HEK293T (cell line): ENCODE measurements at regions not wholly inside any gene's neighbourhood (a gene's known extent, or its start where the extent isn't known, plus 50 kb on each side); places are given as distances from the start of the nearest gene placed in this dataset.

ENCODE experiments used
- CTCF ChIA-PET: fragments of 350-600 bp; formaldehyde crosslinking; extraction: SDS; loops from one replicate; lab custom pipeline; 2021; ENCODE audit warnings: antibody characterized with exemption, inconsistent platforms; lab: Yijun Ruan, JAX
- POLR2A ChIA-PET: fragments of 350-600 bp; formaldehyde crosslinking; extraction: SDS; loops from one replicate; lab custom pipeline; 2020; ENCODE audit warnings: antibody characterized with exemption, inconsistent platforms; lab: Yijun Ruan, JAX
- DNase-seq: peaks from one replicate; pipeline ENCODE4 v3.0.0; 2012; ENCODE audit warnings: mixed read lengths; ENCODE audit errors: extremely low spot score
- ARNT ChIP-seq: fragments of 450-650 bp; IDR thresholded peaks from 2 replicates; pipeline ENCODE4 v1.6.1; 2017; ENCODE audit warnings: mild to moderate bottlenecking
- BHLHE40 ChIP-seq: fragments of 450-650 bp; IDR thresholded peaks from 2 replicates; pipeline ENCODE4 v1.6.1; 2016; ENCODE audit warnings: mild to moderate bottlenecking, moderate library complexity, borderline replicate concordance
- CTBP1 ChIP-seq: fragments of 450-650 bp; IDR thresholded peaks from 2 replicates; pipeline ENCODE4 v1.6.1; 2016; ENCODE audit warnings: borderline replicate concordance
- ELF4 ChIP-seq: fragments of 450-650 bp; IDR thresholded peaks from 2 replicates; pipeline ENCODE4 v1.6.1; 2017; ENCODE audit warnings: antibody characterized with exemption
- FOXA1 ChIP-seq: fragments of 450-650 bp; IDR thresholded peaks from 2 replicates; pipeline ENCODE4 v1.6.1; 2016; ENCODE audit warnings: mild to moderate bottlenecking
- FOXK2 ChIP-seq: fragments of 450-650 bp; IDR thresholded peaks from 2 replicates; pipeline ENCODE4 v1.6.1; 2016; ENCODE audit warnings: mild to moderate bottlenecking
- FOXM1 ChIP-seq: fragments of 450-650 bp; IDR thresholded peaks from 2 replicates; pipeline ENCODE4 v1.6.1; 2017; ENCODE audit warnings: mild to moderate bottlenecking, borderline replicate concordance
- HDGF ChIP-seq: fragments of 450-650 bp; IDR thresholded peaks from 2 replicates; pipeline ENCODE4 v1.6.1; 2017; ENCODE audit warnings: antibody characterized with exemption, borderline replicate concordance
- L3MBTL2 ChIP-seq: fragments of 450-650 bp; conservative IDR thresholded peaks from 2 replicates; pipeline ENCODE4 v1.6.1; 2016; ENCODE audit warnings: mild to moderate bottlenecking
- LEF1 ChIP-seq: fragments of 450-650 bp; IDR thresholded peaks from 2 replicates; pipeline ENCODE4 v1.6.1; 2017; ENCODE audit warnings: mild to moderate bottlenecking, borderline replicate concordance
- NFRKB ChIP-seq: fragments of 450-650 bp; IDR thresholded peaks from 2 replicates; pipeline ENCODE4 v1.6.1; 2016; ENCODE audit warnings: mild to moderate bottlenecking, moderate library complexity
- PKNOX1 ChIP-seq: fragments of 450-650 bp; IDR thresholded peaks from 2 replicates; pipeline ENCODE4 v1.6.1; 2016
- SP1 ChIP-seq: fragments of 450-650 bp; IDR thresholded peaks from 2 replicates; pipeline ENCODE4 v1.6.1; 2017
- SUZ12 ChIP-seq: fragments of 450-650 bp; IDR thresholded peaks from 2 replicates; pipeline ENCODE4 v1.6.1; 2016; ENCODE audit warnings: mild to moderate bottlenecking
- TARDBP ChIP-seq: fragments of 450-650 bp; IDR thresholded peaks from 2 replicates; pipeline ENCODE4 v1.6.1; 2016
- ZNF384 ChIP-seq: fragments of 450-650 bp; IDR thresholded peaks from 2 replicates; pipeline ENCODE4 v1.6.1; 2016

GRCh38 chr1:38301040-38301439 is 254.4 kb upstream of the POU3F1 start:
- DNase-seq, result no peak
- TF ChIP-seq BHLHE40 (no peak), HDGF (no peak), SP1 (no peak), PKNOX1 (no peak)
- CTCF ChIA-PET, result no interaction called here
- POLR2A ChIA-PET, result no interaction called here

DNA sequence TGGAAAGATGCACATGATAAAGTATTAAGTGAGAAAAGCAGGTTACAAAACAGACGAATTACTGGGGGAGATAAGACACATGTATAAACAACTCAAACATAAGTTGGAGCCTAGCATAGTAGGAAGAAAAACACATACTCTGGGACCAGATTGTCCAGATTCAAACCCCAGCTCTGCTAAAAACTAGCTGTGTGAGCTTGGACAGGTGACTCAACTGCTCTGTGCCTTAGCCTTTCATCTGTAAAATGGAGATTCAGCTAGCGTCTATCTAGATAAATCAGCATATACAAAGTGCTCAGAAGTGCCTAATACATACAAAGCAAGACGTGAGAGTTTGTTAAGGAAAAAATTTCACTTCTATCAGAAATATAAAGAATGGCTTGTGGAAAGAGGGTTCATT is 254.0 kb upstream of the POU3F1 start:
- DNase-seq, result no peak
- ChIA-PET CTCF (no interaction called here), POLR2A (no interaction called here)
- TF ChIP-seq NFRKB, result no peak
- TF ChIP-seq SP1, result no peak
- TF ChIP-seq LEF1, result no peak
- TF ChIP-seq HDGF, result no peak
- TF ChIP-seq SUZ12, result no peak
- no peak for TF ChIP-seq ARNT
- TF ChIP-seq PKNOX1, result no peak
- no peak for TF ChIP-seq L3MBTL2
- no peak for TF ChIP-seq ZNF384
- no peak for TF ChIP-seq BHLHE40
- no peak for TF ChIP-seq CTBP1
- no peak for TF ChIP-seq ELF4
- no peak for TF ChIP-seq FOXK2

DNA sequence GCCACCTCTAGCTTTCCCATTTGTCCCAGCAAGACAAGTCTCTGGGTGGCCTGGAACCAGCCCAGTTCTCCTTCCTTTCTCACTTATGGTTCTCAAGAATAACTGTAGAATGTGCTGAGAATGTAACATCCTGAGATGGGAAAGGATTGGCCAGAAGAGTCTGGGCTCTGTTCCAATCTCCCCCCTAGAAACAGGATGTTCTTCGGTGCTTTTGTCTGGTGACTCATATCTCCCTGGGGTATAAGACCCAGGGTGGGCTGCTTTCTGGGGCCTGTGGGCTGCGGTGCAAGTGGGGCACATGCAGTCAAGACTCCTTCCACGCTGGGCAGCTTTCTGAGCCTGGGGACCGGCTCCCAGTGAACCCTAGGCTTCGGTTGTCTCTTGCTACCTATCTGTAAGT is 251.2 kb upstream of the POU3F1 start:
- no peak for DNase-seq
- CTCF ChIA-PET, result no interaction called here
- POLR2A ChIA-PET, result no interaction called here
- TF ChIP-seq ARNT (no peak), ELF4 (no peak), CTBP1 (no peak), NFRKB (no peak), FOXM1 (no peak), FOXK2 (no peak), SP1 (no peak), PKNOX1 (no peak), SUZ12 (no peak), ZNF384 (no peak), TARDBP (no peak), L3MBTL2 (no peak), LEF1 (no peak), HDGF (no peak), BHLHE40 (no peak)

GRCh38 chr1:38297246-38297645 is 250.7 kb upstream of the POU3F1 start:
- no peak for DNase-seq
- no peak for TF ChIP-seq ELF4
- no peak for TF ChIP-seq FOXK2
- TF ChIP-seq PKNOX1, result no peak
- TF ChIP-seq SUZ12, result no peak
- TF ChIP-seq ZNF384, result no peak
- TF ChIP-seq NFRKB, result no peak
- no peak for TF ChIP-seq FOXA1
- no peak for TF ChIP-seq L3MBTL2
- no peak for TF ChIP-seq CTBP1
- TF ChIP-seq LEF1, result no peak
- no peak for TF ChIP-seq SP1
- TF ChIP-seq TARDBP, result no peak
- TF ChIP-seq HDGF, result no peak
- no peak for TF ChIP-seq BHLHE40
- no peak for TF ChIP-seq ARNT
- no peak for TF ChIP-seq FOXM1
- CTCF ChIA-PET, result no interaction called here
- POLR2A ChIA-PET, result no interaction called here

- ChIA-PET CTCF (no interaction called here), POLR2A (no interaction called here)
- no peak for TF ChIP-seq FOXM1
- no peak for TF ChIP-seq FOXK2
- TF ChIP-seq CTBP1, result no peak
- no peak for TF ChIP-seq NFRKB
- TF ChIP-seq LEF1, result no peak
- no peak for TF ChIP-seq BHLHE40
- no peak for TF ChIP-seq L3MBTL2
- no peak for TF ChIP-seq ZNF384
- TF ChIP-seq PKNOX1, result no peak
- TF ChIP-seq SP1, result no peak
- no peak for TF ChIP-seq TARDBP
- TF ChIP-seq ARNT, result no peak
- TF ChIP-seq SUZ12, result no peak
- DNase-seq, result no peak
Measured at GRCh38 chr1:38296047-38296446, 249.5 kb upstream of the POU3F1 start.

DNA sequence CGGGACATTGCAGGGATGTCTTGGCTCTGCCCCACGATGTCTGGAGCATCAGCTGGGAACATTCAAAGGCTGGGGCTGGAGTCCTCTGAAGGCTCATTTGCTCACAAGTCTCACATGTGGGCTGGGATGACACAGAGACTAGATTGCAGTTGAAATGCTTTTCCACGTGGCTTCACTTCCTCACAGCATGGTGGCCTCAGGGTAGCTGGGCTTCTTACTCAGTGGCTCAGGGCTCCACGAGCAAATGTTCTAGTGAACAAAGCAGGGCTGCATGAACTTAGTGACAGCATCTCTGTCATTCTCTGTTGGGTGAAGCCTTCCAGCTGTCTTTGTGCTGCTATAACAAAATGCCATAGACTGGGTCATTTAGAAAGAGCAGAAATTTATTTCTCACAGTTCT is 247.0 kb upstream of the POU3F1 start:
- no peak for TF ChIP-seq L3MBTL2
- no peak for TF ChIP-seq BHLHE40
- TF ChIP-seq PKNOX1, result no peak
- TF ChIP-seq CTBP1, result no peak
- TF ChIP-seq FOXM1, result no peak
- no peak for TF ChIP-seq LEF1
- TF ChIP-seq ELF4, result no peak
- TF ChIP-seq FOXA1, result no peak
- no peak for TF ChIP-seq ARNT
- ChIA-PET CTCF (no interaction called here), POLR2A (no interaction called here)
- no peak for DNase-seq
